ENCODE measurements at regions not wholly inside any gene's neighbourhood (a gene's known extent, or its start where the extent isn't known, plus 50 kb on each side); places are given as distances from the start of the nearest gene placed in this dataset.
"Not testable (repeated sequence)": the region's sequence is repeated elsewhere in the genome, so short reads cannot be mapped to it uniquely, and the experiment has no call there.

- no peaks in the 10 kb centered on the region for H3K4me1 ChIP-seq (ENCODE audit: control insufficient read depth in 1 of 2, insufficient read depth in 1 of 2, low read depth in 1 of 2, low read length in 1 of 2)
These were observed 506.5 kb upstream of the TBL1XR1 start for GRCh38 chr3:177703788-177704187.

GRCh38 chr3:177705976-177706823 is 508.9 kb upstream of the TBL1XR1 start:
- Histone ChIP-seq H3K27me3 (no peaks in the 10 kb centered on the region), H3K4me1 (ENCODE audit: control insufficient read depth in 1 of 2, insufficient read depth in 1 of 2, low read depth in 1 of 2, low read length in 1 of 2) (no peaks in the 10 kb centered on the region), H3K36me3 (no peaks in the 10 kb centered on the region), H3K4me3 (ENCODE audit: low read depth in 1 of 2, low read length in 1 of 2) (no peak overlapping the region), H3K9me3 (no peaks in the 10 kb centered on the region), H3K27ac (no peak overlapping the region)
- TF ChIP-seq CTCF (IDR thresholded peaks at IDR 0.05): no peak

More at GRCh38 chr3:177703788-177704187, 506.5 kb upstream of the TBL1XR1 start:
- no peak overlapping the region for H3K4me3 ChIP-seq (ENCODE audit: low read depth in 1 of 2, low read length in 1 of 2)
- H3K9me3 ChIP-seq: no peaks in the 10 kb centered on the region
- no peaks in the 10 kb centered on the region for H3K36me3 ChIP-seq
- no peak for TF ChIP-seq CTCF (IDR thresholded peaks at IDR 0.05)
- H3K27ac ChIP-seq: no peak overlapping the region
- H3K27me3 ChIP-seq: no peaks in the 10 kb centered on the region

- H3K4me3 ChIP-seq (ENCODE audit: low read depth in 1 of 2, low read length in 1 of 2): not testable (repeated sequence)
These were observed 512.2 kb upstream of the TBL1XR1 start for GRCh38 chr3:177709470-177709869.

GRCh38 chr3:177710506-177710905 is 513.2 kb upstream of the TBL1XR1 start:
- Histone ChIP-seq H3K36me3 (no peaks in the 10 kb centered on the region), H3K9me3 (no peaks in the 10 kb centered on the region), H3K4me3 (ENCODE audit: low read depth in 1 of 2, low read length in 1 of 2) (no peak overlapping the region), H3K27me3 (no peaks in the 10 kb centered on the region), H3K4me1 (ENCODE audit: control insufficient read depth in 1 of 2, insufficient read depth in 1 of 2, low read depth in 1 of 2, low read length in 1 of 2) (peaks cover 7 to 10% of the 10 kb centered on the region in 2 experiments), H3K27ac (no peak overlapping the region)
- TF ChIP-seq CTCF (IDR thresholded peaks at IDR 0.05): no peak

More at GRCh38 chr3:177709470-177709869, 512.2 kb upstream of the TBL1XR1 start:
- H3K9me3 ChIP-seq; H3K27me3 ChIP-seq; H3K4me1 ChIP-seq (ENCODE audit: control insufficient read depth in 1 of 2, insufficient read depth in 1 of 2, low read depth in 1 of 2, low read length in 1 of 2); H3K27ac ChIP-seq; H3K36me3 ChIP-seq: not testable (repeated sequence)

GRCh38 chr3:177711637-177712036 is 514.4 kb upstream of the TBL1XR1 start:
- no peaks in the 10 kb centered on the region for H3K27me3 ChIP-seq
- no peak for TF ChIP-seq CTCF (IDR thresholded peaks at IDR 0.05)
- H3K36me3 ChIP-seq: no peaks in the 10 kb centered on the region
- peaks cover 7 to 10% of the 10 kb centered on the region in 2 experiments for H3K4me1 ChIP-seq (ENCODE audit: control insufficient read depth in 1 of 2, insufficient read depth in 1 of 2, low read depth in 1 of 2, low read length in 1 of 2)
- H3K9me3 ChIP-seq: no peaks in the 10 kb centered on the region
- no peak overlapping the region for H3K27ac ChIP-seq
- no peak overlapping the region for H3K4me3 ChIP-seq (ENCODE audit: low read depth in 1 of 2, low read length in 1 of 2)
